B cell (primary cell): ENCODE measurements at regions not wholly inside any gene's neighbourhood (a gene's known extent, or its start where the extent isn't known, plus 50 kb on each side); places are given as distances from the start of the nearest gene placed in this dataset.

Source experiments
- ATAC-seq: fragments of 200-7000 bp; cut with Tn5 transposase; one replicate; pipeline ENCODE4 v1.10.0; 2021; ENCODE audit warnings: low read depth, mild to moderate bottlenecking, moderate number of reproducible peaks, moderate library complexity
- CTCF ChIA-PET: fragments of 350-600 bp; sonication (Branson Sonifier 250); formaldehyde crosslinking; loops from one replicate; lab custom pipeline; 2021; ENCODE audit warnings: antibody characterized with exemption, inconsistent platforms; lab: Charles Lee
- POLR2A ChIA-PET: fragments of 350-600 bp; sonication (Branson Sonifier 250); formaldehyde crosslinking; loops from one replicate; lab custom pipeline; 2021; ENCODE audit warnings: antibody characterized with exemption; lab: Charles Lee
- DNase-seq: peaks from one replicate; pipeline ENCODE4 v3.0.0; 2013
- H2AFZ ChIP-seq: 2 replicates; pipeline ENCODE4 v1.6.1; 2012; ENCODE audit warnings: mild to moderate bottlenecking, low read depth, low read length; ENCODE audit not compliant: insufficient read depth, poor library complexity, severe bottlenecking
- H3K27ac ChIP-seq, 2 donors: 1 replicate in 1 of 2; 2 replicates in 1 of 2; pipeline ENCODE4 v1.5.1; 2012 to 2013; ENCODE audit warnings: low read length in 2 of 2, mild to moderate bottlenecking in 2 of 2, moderate library complexity in 1 of 2
- H3K27me3 ChIP-seq, 4 experiments: fragments of 200-600 bp in 1 of 4; sonication (generic) in 1 of 4; replicated peaks in 1 of 4; 1 replicate in 2 of 4; 2 replicates in 2 of 4; pipeline versions ENCODE4 v1.6.1 to v1.7.0; 2013 to 2016; ENCODE audit warnings: low read length in 3 of 4, mild to moderate bottlenecking in 2 of 4, mixed read lengths in 1 of 4, moderate library complexity in 1 of 4; ENCODE audit not compliant: insufficient read depth in 4 of 4, control insufficient read depth in 3 of 4; ENCODE audit errors: control extremely low read depth in 1 of 4
- H3K36me3 ChIP-seq, 2 experiments: replicated peaks in 1 of 2; 1 replicate in 1 of 2; 2 replicates in 1 of 2; pipeline versions ENCODE4 v1.6.1 to v1.7.1; 2013; ENCODE audit warnings: low read length in 1 of 2; ENCODE audit not compliant: insufficient read depth in 2 of 2, control insufficient read depth in 1 of 2; ENCODE audit errors: control extremely low read depth in 1 of 2, extremely low read depth in 1 of 2
- H3K4me1 ChIP-seq, 2 donors: fragments of 200-600 bp in 1 of 2; sonication (generic) in 1 of 2; 1 replicate in 1 of 2; 2 replicates in 1 of 2; pipeline versions ENCODE4 v1.5.1 to v1.6.1; 2013 to 2017; ENCODE audit warnings: low read length in 2 of 2; ENCODE audit not compliant: control insufficient read depth in 2 of 2, insufficient read depth in 2 of 2
- H3K4me2 ChIP-seq: replicated peaks from 2 replicates; pipeline ENCODE3; 2012; ENCODE audit warnings: mild to moderate bottlenecking, low read depth, low read length; ENCODE audit not compliant: poor library complexity, severe bottlenecking
- H3K4me3 ChIP-seq, 5 experiments: fragments of 200-600 bp in 1 of 5; sonication (generic) in 1 of 5; 1 replicate in 3 of 5; 2 replicates in 2 of 5; pipeline versions ENCODE4 v1.5.1 to v1.7.0; 2011 to 2016; ENCODE audit warnings: low read length in 4 of 5, mild to moderate bottlenecking in 4 of 5, low read depth in 2 of 5, control low read depth in 1 of 5, moderate library complexity in 1 of 5; ENCODE audit not compliant: insufficient read depth in 1 of 5; ENCODE audit errors: control extremely low read depth in 1 of 5, extremely low read depth in 1 of 5
- H3K79me2 ChIP-seq: fragments of 200-600 bp; sonication (generic); one replicate; pipeline ENCODE4 v1.6.0; 2016; ENCODE audit warnings: low read length; ENCODE audit not compliant: control insufficient read depth, insufficient read depth
- H3K9ac ChIP-seq: fragments of 200-600 bp; sonication (generic); 2 replicates; pipeline ENCODE4 v1.6.1; 2017; ENCODE audit warnings: mild to moderate bottlenecking, low read length, moderate library complexity
- H3K9me3 ChIP-seq, 3 donors: one replicate each; pipeline versions ENCODE4 v1.6.1 to v1.7.1; 2013; ENCODE audit warnings: low read length in 2 of 3; ENCODE audit not compliant: control insufficient read depth in 2 of 3, insufficient read depth in 1 of 3; ENCODE audit errors: control extremely low read depth in 1 of 3
- H4K20me1 ChIP-seq: 2 replicates; pipeline ENCODE4 v1.6.0; 2012; ENCODE audit warnings: mild to moderate bottlenecking, low read length; ENCODE audit not compliant: insufficient read depth, control insufficient read depth, poor library complexity, severe bottlenecking
- H3K27ac Mint-ChIP-seq: one replicate; pipeline ENCODE4 v1.8.0; 2021; ENCODE audit warnings: mixed read lengths
- H3K27me3 Mint-ChIP-seq: one replicate; pipeline ENCODE4 v1.8.0; 2021; ENCODE audit warnings: mixed read lengths
- H3K4me1 Mint-ChIP-seq: one replicate; pipeline ENCODE4 v1.8.0; 2021; ENCODE audit warnings: mixed read lengths
- H3K4me3 Mint-ChIP-seq: one replicate; pipeline ENCODE4 v1.8.0; 2021; ENCODE audit warnings: mixed read lengths
- H3K9me3 Mint-ChIP-seq: one replicate; pipeline ENCODE4 v1.8.0; 2022; ENCODE audit warnings: mixed read lengths; ENCODE audit not compliant: insufficient read depth
- EZH2 ChIP-seq: IDR thresholded peaks from 2 replicates; pipeline ENCODE4 v1.6.1; 2012; ENCODE audit warnings: borderline replicate concordance, low read depth, mild to moderate bottlenecking, moderate library complexity, low read length; ENCODE audit not compliant: insufficient read depth, poor library complexity, severe bottlenecking
- WGBS: methylation state at CpG from one replicate; pipeline ENCODE4 v1.1.5; 2013; ENCODE audit warnings: missing lambda C conversion rate; ENCODE audit not compliant: insufficient coverage; 5-methylcytosine and 5-hydroxymethylcytosine counted together
- intact Hi-C: fragments of 100-400 bp; cut with micrococcal nuclease; formaldehyde crosslinking; loops from one replicate; pipeline ENCODE4 v1.10.0; 2022
- TF ChIP-seq, protein P1 (sequence below): fragments of 200-600 bp; IDR thresholded peaks from one replicate; pipeline ENCODE4 v1.8.0; 2022; ENCODE audit warnings: antibody characterized with exemption, mild to moderate bottlenecking

- CTCF ChIA-PET: no interaction called here
- no peaks in the 10 kb centered on the region for H3K79me2 ChIP-seq
- no peak overlapping the region for H3K4me3 Mint-ChIP-seq
Measured at GRCh38 chr19:31979362-31979761, 366.0 kb upstream of the ZNF507 start.

DNA sequence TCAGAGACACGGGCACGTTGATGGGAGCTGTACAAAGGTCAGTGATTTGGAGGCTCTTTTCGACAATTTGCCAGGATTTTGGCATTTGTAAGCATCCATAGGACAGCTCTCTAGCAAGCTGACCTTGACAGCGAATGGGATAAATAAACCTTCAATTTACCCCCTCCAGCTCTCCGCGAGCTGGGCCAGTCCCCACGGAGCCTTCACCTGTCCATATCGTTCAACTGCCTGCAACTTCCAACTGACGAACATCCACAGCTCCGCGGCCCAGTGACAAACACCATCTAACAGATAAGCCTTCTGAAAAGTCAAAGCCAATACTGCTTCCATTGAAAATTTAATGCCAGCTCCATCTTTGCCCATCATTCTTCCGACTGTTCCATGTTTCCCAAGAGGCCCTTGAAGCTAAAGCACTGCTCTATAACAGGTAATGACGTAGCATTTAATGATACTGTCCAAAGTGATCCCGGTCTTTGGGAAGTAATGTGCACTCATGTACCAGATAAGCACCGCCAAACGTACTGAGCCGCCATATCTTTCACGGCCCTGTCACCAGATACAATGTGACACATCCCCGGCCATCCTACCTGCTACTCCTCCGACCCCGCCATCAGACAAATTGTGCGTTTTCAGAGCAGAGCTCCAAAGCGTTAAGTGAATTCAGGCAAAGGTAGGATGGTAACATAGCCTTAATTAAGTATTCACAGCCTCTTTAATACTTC, 365.3 kb upstream of the ZNF507 start:
- H4K20me1 ChIP-seq: no peaks in the 10 kb centered on the region
- no peak for TF ChIP-seq EZH2
- TF ChIP-seq, protein P1, sequence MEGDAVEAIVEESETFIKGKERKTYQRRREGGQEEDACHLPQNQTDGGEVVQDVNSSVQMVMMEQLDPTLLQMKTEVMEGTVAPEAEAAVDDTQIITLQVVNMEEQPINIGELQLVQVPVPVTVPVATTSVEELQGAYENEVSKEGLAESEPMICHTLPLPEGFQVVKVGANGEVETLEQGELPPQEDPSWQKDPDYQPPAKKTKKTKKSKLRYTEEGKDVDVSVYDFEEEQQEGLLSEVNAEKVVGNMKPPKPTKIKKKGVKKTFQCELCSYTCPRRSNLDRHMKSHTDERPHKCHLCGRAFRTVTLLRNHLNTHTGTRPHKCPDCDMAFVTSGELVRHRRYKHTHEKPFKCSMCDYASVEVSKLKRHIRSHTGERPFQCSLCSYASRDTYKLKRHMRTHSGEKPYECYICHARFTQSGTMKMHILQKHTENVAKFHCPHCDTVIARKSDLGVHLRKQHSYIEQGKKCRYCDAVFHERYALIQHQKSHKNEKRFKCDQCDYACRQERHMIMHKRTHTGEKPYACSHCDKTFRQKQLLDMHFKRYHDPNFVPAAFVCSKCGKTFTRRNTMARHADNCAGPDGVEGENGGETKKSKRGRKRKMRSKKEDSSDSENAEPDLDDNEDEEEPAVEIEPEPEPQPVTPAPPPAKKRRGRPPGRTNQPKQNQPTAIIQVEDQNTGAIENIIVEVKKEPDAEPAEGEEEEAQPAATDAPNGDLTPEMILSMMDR: no peak
- no peaks in the 10 kb centered on the region for H3K79me2 ChIP-seq
- ChIA-PET CTCF (no interaction called here), POLR2A (no interaction called here)
- H3K4me3 Mint-ChIP-seq: no peak overlapping the region
- H3K27ac Mint-ChIP-seq: no peak overlapping the region
- H2AFZ ChIP-seq: no peak overlapping the region
- DNase-seq (no peak), ATAC-seq (no peak)
- no peak overlapping the region for H3K4me2 ChIP-seq
- peaks cover 7% of the 10 kb centered on the region for H3K9me3 Mint-ChIP-seq
- H3K9ac ChIP-seq: no peak overlapping the region
- peaks cover 0 to 30% (median 4%) of the 10 kb centered on the region in 3 donors for H3K9me3 ChIP-seq
- H3K36me3 ChIP-seq: no peaks in the 10 kb centered on the region
- no peaks in the 10 kb centered on the region for H3K27me3 ChIP-seq
- H3K27me3 Mint-ChIP-seq: no peaks in the 10 kb centered on the region
- intact Hi-C loops: no loop called here
- no peak overlapping the region for H3K4me3 ChIP-seq
- WGBS: 94% methylated on average over 18 of the region's 23 CpGs
- H3K4me1 Mint-ChIP-seq: no peaks in the 10 kb centered on the region
- H3K4me1 ChIP-seq: no peaks in the 10 kb centered on the region
- H3K27ac ChIP-seq: no peak overlapping the region

More at GRCh38 chr19:31979362-31979761, 366.0 kb upstream of the ZNF507 start:
- Histone ChIP-seq H3K27me3 (no peaks in the 10 kb centered on the region), H3K9me3 (peaks cover 0 to 31% (median 0%) of the 10 kb centered on the region in 3 donors), H3K4me3 (no peak overlapping the region), H3K4me1 (no peaks in the 10 kb centered on the region), H3K36me3 (no peaks in the 10 kb centered on the region), H3K27ac (no peak overlapping the region), H3K9ac (no peak overlapping the region), H4K20me1 (no peaks in the 10 kb centered on the region), H3K4me2 (no peak overlapping the region), H2AFZ (no peak overlapping the region)
- no peak overlapping the region for H3K27ac Mint-ChIP-seq
- intact Hi-C loops: no loop called here
- POLR2A ChIA-PET: no interaction called here
- peaks cover 4% of the 10 kb centered on the region for H3K9me3 Mint-ChIP-seq
- DNase-seq: no peak
- TF ChIP-seq, protein P1: no peak
- no peak for TF ChIP-seq EZH2
- ATAC-seq: no peak
- 84% methylated on average over 3 of the region's 5 CpGs for WGBS
- H3K27me3 Mint-ChIP-seq: no peaks in the 10 kb centered on the region
- H3K4me1 Mint-ChIP-seq: no peaks in the 10 kb centered on the region
